Hepatocyte (in vitro differentiated cells): ENCODE measurements at regions not wholly inside any gene's neighbourhood (a gene's known extent, or its start where the extent isn't known, plus 50 kb on each side); places are given as distances from the start of the nearest gene placed in this dataset.
"Not testable (repeated sequence)": the region's sequence is repeated elsewhere in the genome, so short reads cannot be mapped to it uniquely, and the experiment has no call there.

ENCODE experiments used
- DNase-seq: peaks from one replicate; pipeline ENCODE4 v3.0.0-alpha.2; 2016; ENCODE audit warnings: low spot score
- H2AFZ ChIP-seq: fragments of 200-600 bp; sonication (generic); 2 replicates; pipeline ENCODE4 v1.6.0; 2016; ENCODE audit warnings: antibody characterized with exemption, mild to moderate bottlenecking
- H3K27ac ChIP-seq: fragments of 200-600 bp; sonication (generic); 2 replicates; pipeline ENCODE4 v1.5.1; 2016; ENCODE audit warnings: mild to moderate bottlenecking
- H3K27me3 ChIP-seq: fragments of 200-600 bp; sonication (generic); 2 replicates; pipeline ENCODE4 v1.6.1; 2016
- H3K36me3 ChIP-seq: fragments of 200-600 bp; sonication (generic); replicated peaks from 2 replicates; pipeline ENCODE4 v1.5.1; 2016; ENCODE audit warnings: low read depth; ENCODE audit not compliant: insufficient read depth
- H3K4me1 ChIP-seq: fragments of 200-600 bp; sonication (generic); 2 replicates; pipeline ENCODE4 v1.5.1; 2016; ENCODE audit warnings: mild to moderate bottlenecking, moderate library complexity; ENCODE audit not compliant: insufficient read depth
- H3K4me2 ChIP-seq: fragments of 200-600 bp; sonication (generic); 2 replicates; pipeline ENCODE4 v1.6.0; 2016
- H3K4me3 ChIP-seq: fragments of 200-600 bp; sonication (generic); 2 replicates; pipeline ENCODE4 v1.5.1; 2016; ENCODE audit warnings: mild to moderate bottlenecking
- H3K79me2 ChIP-seq: fragments of 200-600 bp; sonication (generic); 2 replicates; pipeline ENCODE4 v1.6.0; 2017; ENCODE audit warnings: mild to moderate bottlenecking
- H3K9me2 ChIP-seq: fragments of 200-600 bp; sonication (generic); replicated peaks from 2 replicates; pipeline ENCODE4 v1.6.0; 2017; ENCODE audit warnings: mild to moderate bottlenecking; ENCODE audit not compliant: insufficient read depth
- H3K9me3 ChIP-seq: fragments of 200-600 bp; sonication (generic); 2 replicates; pipeline ENCODE4 v1.5.1; 2016; ENCODE audit warnings: low read depth, mild to moderate bottlenecking
- H4K20me1 ChIP-seq: fragments of 200-600 bp; sonication (generic); 2 replicates; pipeline ENCODE4 v1.6.0; 2016; ENCODE audit warnings: mild to moderate bottlenecking; ENCODE audit not compliant: insufficient read depth, poor library complexity, severe bottlenecking
- CTCF ChIP-seq: fragments of 200-600 bp; sonication (generic); IDR thresholded peaks from 2 replicates; pipeline ENCODE4 v1.5.1; 2016; ENCODE audit warnings: antibody characterized with exemption, mild to moderate bottlenecking; ENCODE audit not compliant: poor library complexity
- EZH2 ChIP-seq: fragments of 200-600 bp; sonication (generic); IDR thresholded peaks from 2 replicates; pipeline ENCODE4 v1.6.1; 2016; ENCODE audit warnings: antibody characterized with exemption, mild to moderate bottlenecking, borderline replicate concordance
- EZH2phosphoT487 ChIP-seq: fragments of 200-600 bp; sonication (generic); IDR thresholded peaks from one replicate; pipeline ENCODE4 v1.6.1; 2018; ENCODE audit warnings: antibody characterized with exemption, mild to moderate bottlenecking, low read depth, moderate library complexity; ENCODE audit not compliant: unreplicated experiment, severe bottlenecking
- WGBS: methylation state at CpG from one replicate; pipeline ENCODE4 v1.1.6; 2016; ENCODE audit warnings: low lambda C conversion rate; ENCODE audit errors: missing lambda C conversion rate; 5-methylcytosine and 5-hydroxymethylcytosine counted together

GRCh38 chr4:127403471-127404084 lies 229.2 kb upstream of the INTU start:
- Histone ChIP-seq H3K36me3 (no peaks in the 10 kb centered on the region), H3K4me2 (no peak overlapping the region), H3K9me3 (no peaks in the 10 kb centered on the region), H2AFZ (no peak overlapping the region), H3K4me1 (no peaks in the 10 kb centered on the region), H3K27me3 (no peaks in the 10 kb centered on the region), H3K9me2 (no peaks in the 10 kb centered on the region), H4K20me1 (no peaks in the 10 kb centered on the region), H3K79me2 (no peaks in the 10 kb centered on the region), H3K4me3 (no peak overlapping the region), H3K27ac (peak overlapping the region; percentile 18)
- TF ChIP-seq EZH2phosphoT487 (no peak), EZH2 (no peak), CTCF (no peak)
- WGBS: 55% methylated on average over 2 of the region's 2 CpGs
- no peak for DNase-seq

GRCh38 chr4:127406187-127406586 lies 226.6 kb upstream of the INTU start:
- 100% methylated on average over 1 of the region's 1 CpG for WGBS
- H2AFZ ChIP-seq: no peak overlapping the region
- no peak overlapping the region for H3K4me3 ChIP-seq

DNA sequence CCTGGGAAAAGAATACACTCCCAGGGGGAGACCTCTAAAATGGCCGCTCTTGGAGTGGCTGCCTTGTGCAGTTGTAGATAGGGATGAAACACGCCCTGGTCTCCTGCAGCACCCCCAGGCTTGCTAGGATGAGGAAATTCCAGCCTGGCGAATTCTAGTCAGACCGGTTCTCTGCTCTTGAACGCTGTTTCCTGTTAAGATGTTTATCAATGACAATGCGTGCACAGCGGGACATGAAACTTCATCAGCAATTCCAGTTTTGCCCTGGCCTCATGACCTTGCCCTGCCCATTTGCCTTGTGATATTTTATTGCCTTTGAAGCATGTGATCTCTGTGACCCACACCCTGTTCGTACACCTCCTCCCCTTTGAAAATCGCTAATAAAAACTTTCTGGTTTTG lies 225.2 kb upstream of the INTU start:
- not testable (repeated sequence) for H4K20me1 ChIP-seq, H3K4me2 ChIP-seq, H2AFZ ChIP-seq, H3K4me3 ChIP-seq, H3K9me2 ChIP-seq, H3K36me3 ChIP-seq, H3K79me2 ChIP-seq, H3K27ac ChIP-seq, H3K9me3 ChIP-seq, H3K27me3 ChIP-seq, H3K4me1 ChIP-seq, DNase-seq
- 70% methylated on average over 9 of the region's 9 CpGs for WGBS

More at GRCh38 chr4:127406187-127406586, 226.6 kb upstream of the INTU start:
- Histone ChIP-seq H3K27ac (no peak overlapping the region), H3K4me2 (no peak overlapping the region), H3K4me1 (no peaks in the 10 kb centered on the region), H3K27me3 (no peaks in the 10 kb centered on the region), H3K36me3 (no peaks in the 10 kb centered on the region), H3K9me3 (no peaks in the 10 kb centered on the region), H3K9me2 (no peaks in the 10 kb centered on the region), H4K20me1 (no peaks in the 10 kb centered on the region), H3K79me2 (no peaks in the 10 kb centered on the region)
- DNase-seq: no peak
- TF ChIP-seq EZH2phosphoT487: no peak

DNA sequence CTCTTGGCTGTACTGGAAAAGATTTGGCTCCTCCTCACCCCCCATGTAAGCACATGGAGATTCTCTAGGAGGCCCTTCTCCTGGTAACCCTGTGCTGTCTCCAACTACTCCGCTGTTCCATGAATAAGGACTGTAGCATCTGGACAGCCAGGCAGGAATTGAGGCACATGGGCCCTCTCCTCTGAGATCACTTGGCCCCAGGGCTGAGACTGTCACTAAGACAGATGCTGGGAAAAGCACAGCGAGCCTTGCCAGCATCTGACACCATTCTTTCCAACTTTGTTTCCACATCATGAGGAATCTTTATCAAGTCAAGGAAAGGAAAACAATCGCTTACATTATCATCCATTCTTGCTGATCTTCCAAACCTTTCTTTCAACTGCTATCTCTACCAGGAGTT lies 222.6 kb upstream of the INTU start:
- Histone ChIP-seq H3K27me3 (no peaks in the 10 kb centered on the region), H3K4me3 (no peak overlapping the region), H3K27ac (no peak overlapping the region), H3K4me1 (no peaks in the 10 kb centered on the region), H3K36me3 (no peaks in the 10 kb centered on the region), H2AFZ (no peak overlapping the region), H4K20me1 (no peaks in the 10 kb centered on the region), H3K9me2 (no peaks in the 10 kb centered on the region), H3K79me2 (no peaks in the 10 kb centered on the region), H3K9me3 (no peaks in the 10 kb centered on the region), H3K4me2 (no peak overlapping the region)
- TF ChIP-seq EZH2 (no peak), EZH2phosphoT487 (no peak), CTCF (no peak)
- WGBS: 95% methylated on average over 3 of the region's 3 CpGs
- DNase-seq: no peak
